ENCODE measurements at regions not wholly inside any gene's neighbourhood (a gene's known extent, or its start where the extent isn't known, plus 50 kb on each side); places are given as distances from the start of the nearest gene placed in this dataset.

GRCh38 chr12:34298971-34299801, 276.9 kb downstream of the ALG10 start:
- TF ChIP-seq CTCF (IDR thresholded peaks at IDR 0.05), result no peak

GRCh38 chr12:34299802-34300193, 277.5 kb downstream of the ALG10 start:
- TF ChIP-seq CTCF (IDR thresholded peaks at IDR 0.05), result no peak

GRCh38 chr12:34300376-34301250, 278.3 kb downstream of the ALG10 start:
- TF ChIP-seq CTCF (IDR thresholded peaks at IDR 0.05), result no peak

GRCh38 chr12:34301251-34302130, 279.2 kb downstream of the ALG10 start:
- TF ChIP-seq CTCF (IDR thresholded peaks at IDR 0.05), result no peak

- no peak for TF ChIP-seq CTCF (IDR thresholded peaks at IDR 0.05)
These were observed 280.0 kb downstream of the ALG10 start for GRCh38 chr12:34302131-34302885.

GRCh38 chr12:34303091-34303870, 281.0 kb downstream of the ALG10 start:
- TF ChIP-seq CTCF (IDR thresholded peaks at IDR 0.05), result no peak
